Naive B cell (primary cell): ENCODE measurements at regions not wholly inside any gene's neighbourhood (a gene's known extent, or its start where the extent isn't known, plus 50 kb on each side); places are given as distances from the start of the nearest gene placed in this dataset.

ENCODE experiments used
- ATAC-seq, 2 donors: fragments of 150-1000 bp; cut with Tn5 transposase; 2 replicates each; pipeline ENCODE4 v1.10.0; 2021; ENCODE audit warnings: low read depth in 2 of 2, mild to moderate bottlenecking in 2 of 2, moderate library complexity in 2 of 2
- DNase-seq: peaks from one replicate; pipeline ENCODE4 v3.0.0; 2022
- H3K27ac Mint-ChIP-seq, 6 donors: one replicate each; pipeline ENCODE4 v1.8.0; 2020 to 2022; ENCODE audit warnings: mild to moderate bottlenecking in 6 of 6, mixed read lengths in 6 of 6, moderate library complexity in 5 of 6, inconsistent platforms in 2 of 6
- H3K27me3 Mint-ChIP-seq, 3 donors: one replicate each; pipeline ENCODE4 v1.8.0; 2021 to 2022; ENCODE audit warnings: mixed read lengths in 3 of 3, mild to moderate bottlenecking in 1 of 3
- H3K36me3 Mint-ChIP-seq, 2 donors: one replicate each; pipeline ENCODE4 v1.8.0; 2020 to 2022; ENCODE audit warnings: mixed read lengths in 2 of 2, inconsistent platforms in 1 of 2, mild to moderate bottlenecking in 1 of 2
- H3K4me1 Mint-ChIP-seq, 3 donors: one replicate each; pipeline ENCODE4 v1.8.0; 2020 to 2022; ENCODE audit warnings: mixed read lengths in 3 of 3, inconsistent platforms in 1 of 3, mild to moderate bottlenecking in 1 of 3, moderate library complexity in 1 of 3
- H3K4me3 Mint-ChIP-seq, 8 donors: one replicate each; pipeline ENCODE4 v1.8.0; 2020 to 2022; ENCODE audit warnings: mild to moderate bottlenecking in 8 of 8, mixed read lengths in 8 of 8, moderate library complexity in 8 of 8, inconsistent platforms in 2 of 8
- H3K9me3 Mint-ChIP-seq, 7 donors: one replicate each; pipeline ENCODE4 v1.8.0; 2020 to 2022; ENCODE audit warnings: mixed read lengths in 7 of 7, mild to moderate bottlenecking in 5 of 7, inconsistent platforms in 2 of 7, moderate library complexity in 1 of 7

DNA sequence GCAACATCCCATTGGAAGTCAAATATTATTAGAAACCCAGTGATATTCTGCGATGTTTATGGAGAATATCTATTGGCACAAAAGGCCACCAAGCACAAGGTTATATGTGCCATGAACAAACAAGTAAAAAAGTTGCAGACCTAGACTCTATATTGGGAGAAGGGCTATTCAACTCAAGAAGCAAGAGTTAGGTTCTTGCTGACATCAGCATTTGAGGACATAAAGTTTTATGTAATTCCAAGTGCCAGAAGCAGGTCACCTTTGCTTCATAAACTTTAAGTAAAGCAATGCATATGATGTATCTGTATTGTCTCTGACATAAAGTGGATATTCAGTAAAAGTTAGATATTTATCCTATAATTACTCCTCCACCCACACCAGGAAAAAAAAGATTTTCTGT lies 71.1 kb downstream of the MAGEB10 start:
- H3K4me3 Mint-ChIP-seq, result no peak overlapping the region
- H3K4me1 Mint-ChIP-seq, result no peaks in the 10 kb centered on the region
- DNase-seq (no peak), ATAC-seq (no peak)
- no peaks in the 10 kb centered on the region for H3K36me3 Mint-ChIP-seq
- H3K9me3 Mint-ChIP-seq, result peaks cover 0 to 4% (median 0%) of the 10 kb centered on the region in 7 donors
- no peaks in the 10 kb centered on the region for H3K27me3 Mint-ChIP-seq
- no peak overlapping the region for H3K27ac Mint-ChIP-seq
